ENCODE measurements at regions not wholly inside any gene's neighbourhood (a gene's known extent, or its start where the extent isn't known, plus 50 kb on each side); places are given as distances from the start of the nearest gene placed in this dataset.

GRCh38 chr2:123769001-123769400 lies 256.1 kb upstream of the CNTNAP5 start:
- POLR2A ChIA-PET, result no interaction called here
- CTCF ChIA-PET, result no interaction called here

GRCh38 chr2:123770996-123771720 lies 253.9 kb upstream of the CNTNAP5 start:
- TF ChIP-seq MEF2A (IDR thresholded peaks at IDR 0.05; ENCODE audit: borderline replicate concordance, low read depth) (no peak), SIN3A (IDR thresholded peaks at IDR 0.05; ENCODE audit: borderline replicate concordance, low read depth, low read length) (no peak), MXI1 (IDR thresholded peaks at IDR 0.05; ENCODE audit: low read depth, low read length) (no peak), GABPA (IDR thresholded peaks at IDR 0.05; ENCODE audit: low read depth) (no peak), IRF3 (IDR thresholded peaks at IDR 0.05; ENCODE audit: low read depth, low read length) (no peak), CHD2 (IDR thresholded peaks at IDR 0.05; ENCODE audit: low read length, partially characterized antibody) (no peak), PBX3 (IDR thresholded peaks at IDR 0.05) (no peak), GATA2 (CRISPR knock-in tag; IDR thresholded peaks at IDR 0.05) (no peak), RAD21 (IDR thresholded peaks at IDR 0.05; ENCODE audit: low read length) (no peak)

More at GRCh38 chr2:123769001-123769400, 256.1 kb upstream of the CNTNAP5 start:
- H3K4me3 ChIP-seq (ENCODE audit: low read depth in 2 of 2, low read length in 1 of 2), result no peak overlapping the region
- 48% methylated on average over 2 of the region's 2 CpGs for WGBS (ENCODE audit: low lambda C conversion rate)
- H3K9me2 ChIP-seq, result no peaks in the 10 kb centered on the region
- H3K27ac ChIP-seq (ENCODE audit: low read depth in 2 of 2, low read length in 1 of 2), result no peak overlapping the region
- no peaks in the 10 kb centered on the region for H4K20me1 ChIP-seq (ENCODE audit: insufficient read depth)
- no peak overlapping the region for H3K4me2 ChIP-seq
- no peak overlapping the region for H3K9ac ChIP-seq
- H3F3A ChIP-seq (replicated peaks; ENCODE audit: insufficient read depth), result no peaks in the 10 kb centered on the region
- TF ChIP-seq TAF1 (IDR thresholded peaks at IDR 0.05; ENCODE audit: borderline replicate concordance, low read depth, low read length), result no peak
- TF ChIP-seq RCOR1 (IDR thresholded peaks at IDR 0.05; ENCODE audit: low read length), result no peak
- no peak for TF ChIP-seq MEF2A (IDR thresholded peaks at IDR 0.05; ENCODE audit: borderline replicate concordance, low read depth)
- no peak for TF ChIP-seq USF2 (IDR thresholded peaks at IDR 0.05; ENCODE audit: borderline replicate concordance, low read depth, low read length)
- TF ChIP-seq SMC3 (IDR thresholded peaks at IDR 0.05; ENCODE audit: low read depth, low read length), result no peak
- TF ChIP-seq MXI1 (IDR thresholded peaks at IDR 0.05; ENCODE audit: low read depth, low read length), result no peak
- no peaks in the 10 kb centered on the region for H3K4me1 ChIP-seq (ENCODE audit: control insufficient read depth in 1 of 2, insufficient read depth in 2 of 2, low read depth in 1 of 2, low read length in 1 of 2)
- H2AFZ ChIP-seq (ENCODE audit: low read depth), result no peak overlapping the region
- H3K9me3 ChIP-seq, result no peaks in the 10 kb centered on the region; the same call in 1 of the 2 replicates
- no peak for DNase-seq
- H3K79me2 ChIP-seq (ENCODE audit: insufficient read depth), result no peaks in the 10 kb centered on the region
- no peaks in the 10 kb centered on the region for H3K36me3 ChIP-seq (replicated peaks in 1 of 2; ENCODE audit: control insufficient read depth in 1 of 2, insufficient read depth in 2 of 2, low read length in 1 of 2)
- no peaks in the 10 kb centered on the region for H3K27me3 ChIP-seq (ENCODE audit: insufficient read depth)

More at GRCh38 chr2:123770996-123771720, 253.9 kb upstream of the CNTNAP5 start:
- no peak overlapping the region for H3K4me2 ChIP-seq
- 0% methylated on average over 1 of the region's 1 CpG for WGBS (ENCODE audit: low lambda C conversion rate)
- H3K27me3 ChIP-seq (ENCODE audit: insufficient read depth), result no peaks in the 10 kb centered on the region
- no peak for DNase-seq
- no peak overlapping the region for H3K27ac ChIP-seq (ENCODE audit: low read depth in 2 of 2, low read length in 1 of 2)
- H3F3A ChIP-seq (replicated peaks; ENCODE audit: insufficient read depth), result no peaks in the 10 kb centered on the region
- H3K9ac ChIP-seq, result no peak overlapping the region
- no peak overlapping the region for H2AFZ ChIP-seq (ENCODE audit: low read depth)
- no peak overlapping the region for H3K4me3 ChIP-seq (ENCODE audit: low read depth in 2 of 2, low read length in 1 of 2)
- no peaks in the 10 kb centered on the region for H3K79me2 ChIP-seq (ENCODE audit: insufficient read depth)
- H3K36me3 ChIP-seq (replicated peaks in 1 of 2; ENCODE audit: control insufficient read depth in 1 of 2, insufficient read depth in 2 of 2, low read length in 1 of 2), result no peaks in the 10 kb centered on the region
- no peaks in the 10 kb centered on the region for H3K9me3 ChIP-seq
- POLR2A ChIA-PET, result no interaction called here
- CTCF ChIA-PET, result no interaction called here
- no peaks in the 10 kb centered on the region for H4K20me1 ChIP-seq (ENCODE audit: insufficient read depth)
- H3K9me2 ChIP-seq, result no peaks in the 10 kb centered on the region
- no peaks in the 10 kb centered on the region for H3K4me1 ChIP-seq (ENCODE audit: control insufficient read depth in 1 of 2, insufficient read depth in 2 of 2, low read depth in 1 of 2, low read length in 1 of 2)

Data from SK-N-SH (cell line).